Tibial nerve (tissue), 4 donors: ENCODE measurements at regions not wholly inside any gene's neighbourhood (a gene's known extent, or its start where the extent isn't known, plus 50 kb on each side); places are given as distances from the start of the nearest gene placed in this dataset.

Experiments
- DNase-seq, 2 donors: peaks; one replicate each; pipeline ENCODE4 v3.0.0-alpha.2; 2019; ENCODE audit warnings: low spot score in 2 of 2
- H3K27ac ChIP-seq, 4 donors: fragments of 200-600 bp; sonication (generic) in 3 of 4; one replicate each; pipeline ENCODE4 v1.5.1; 2017 to 2019; ENCODE audit warnings: mild to moderate bottlenecking in 1 of 4
- H3K27me3 ChIP-seq, 2 donors: fragments of 200-600 bp; sonication (generic) in 1 of 2; one replicate each; pipeline versions ENCODE4 v1.5.1 to v1.6.0; 2017 to 2019
- H3K36me3 ChIP-seq, 3 donors: fragments of 200-600 bp; sonication (generic); one replicate each; pipeline ENCODE4 v1.5.1; 2018 to 2019
- H3K4me1 ChIP-seq, 4 donors: fragments of 200-600 bp; sonication (generic) in 3 of 4; one replicate each; pipeline ENCODE4 v1.5.1; 2017 to 2019
- H3K4me3 ChIP-seq, 4 donors: fragments of 200-600 bp; sonication (generic) in 3 of 4; one replicate each; pipeline ENCODE4 v1.5.1; 2017 to 2019; ENCODE audit warnings: mild to moderate bottlenecking in 1 of 4, moderate library complexity in 1 of 4
- H3K9me3 ChIP-seq, 4 donors: fragments of 200-600 bp; sonication (generic) in 3 of 4; one replicate each; pipeline ENCODE4 v1.5.1; 2017 to 2019
- EP300 ChIP-seq, 2 donors: sonication (generic); formaldehyde crosslinking; IDR thresholded peaks; one replicate each; pipeline ENCODE4 v1.6.1; 2017; ENCODE audit warnings: antibody characterized with exemption in 2 of 2, mild to moderate bottlenecking in 1 of 2
- POLR2A ChIP-seq, 2 donors: fragments of 450-650 bp; IDR thresholded peaks; one replicate each; pipeline ENCODE4 v1.6.1; 2017; ENCODE audit warnings: antibody characterized with exemption in 2 of 2, mild to moderate bottlenecking in 2 of 2, moderate library complexity in 2 of 2
- WGBS, 2 donors: methylation state at CpG; one replicate each; pipeline ENCODE4 v1.1.5; 2018; 5-methylcytosine and 5-hydroxymethylcytosine counted together
- TF ChIP-seq, protein P1 (sequence below), 5 experiments: fragments of 200-600 bp in 3 of 5; fragments of 450-650 bp in 2 of 5; sonication (generic) in 3 of 5; IDR thresholded peaks; one replicate each; pipeline ENCODE4 v1.5.1; 2016 to 2019; ENCODE audit warnings: antibody characterized with exemption in 5 of 5, mild to moderate bottlenecking in 3 of 5, moderate library complexity in 2 of 5

DNA sequence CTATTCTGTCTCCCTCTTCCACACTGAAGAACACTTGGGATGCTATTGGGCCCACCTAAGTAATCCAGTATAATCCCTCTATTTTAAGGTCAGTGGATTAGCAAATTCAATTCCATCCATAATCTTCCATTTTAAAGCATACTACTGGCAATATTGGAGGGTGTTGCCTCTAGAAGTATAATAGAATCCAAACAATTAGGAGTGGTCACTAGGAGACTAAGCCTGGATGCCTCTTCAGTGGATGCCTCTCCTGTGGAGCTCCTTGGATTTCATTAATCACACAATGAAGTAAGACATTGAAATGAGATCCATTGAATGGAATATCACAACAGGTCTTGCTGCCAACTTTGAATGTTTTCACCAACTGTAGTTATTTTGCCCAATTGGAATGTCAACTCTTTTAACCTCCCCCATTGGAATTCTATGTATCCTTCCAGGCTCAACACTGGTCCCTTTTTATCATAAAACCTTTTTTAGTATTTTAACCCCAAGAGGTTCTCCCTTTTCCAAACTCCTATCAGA, 311.6 kb downstream of the PLK2 start:
- no peak for DNase-seq
- no peak overlapping the region for H3K4me3 ChIP-seq
- no peaks in the 10 kb centered on the region for H3K4me1 ChIP-seq
- no peak for TF ChIP-seq EP300 (IDR thresholded peaks at IDR 0.05)
- TF ChIP-seq, protein P1, sequence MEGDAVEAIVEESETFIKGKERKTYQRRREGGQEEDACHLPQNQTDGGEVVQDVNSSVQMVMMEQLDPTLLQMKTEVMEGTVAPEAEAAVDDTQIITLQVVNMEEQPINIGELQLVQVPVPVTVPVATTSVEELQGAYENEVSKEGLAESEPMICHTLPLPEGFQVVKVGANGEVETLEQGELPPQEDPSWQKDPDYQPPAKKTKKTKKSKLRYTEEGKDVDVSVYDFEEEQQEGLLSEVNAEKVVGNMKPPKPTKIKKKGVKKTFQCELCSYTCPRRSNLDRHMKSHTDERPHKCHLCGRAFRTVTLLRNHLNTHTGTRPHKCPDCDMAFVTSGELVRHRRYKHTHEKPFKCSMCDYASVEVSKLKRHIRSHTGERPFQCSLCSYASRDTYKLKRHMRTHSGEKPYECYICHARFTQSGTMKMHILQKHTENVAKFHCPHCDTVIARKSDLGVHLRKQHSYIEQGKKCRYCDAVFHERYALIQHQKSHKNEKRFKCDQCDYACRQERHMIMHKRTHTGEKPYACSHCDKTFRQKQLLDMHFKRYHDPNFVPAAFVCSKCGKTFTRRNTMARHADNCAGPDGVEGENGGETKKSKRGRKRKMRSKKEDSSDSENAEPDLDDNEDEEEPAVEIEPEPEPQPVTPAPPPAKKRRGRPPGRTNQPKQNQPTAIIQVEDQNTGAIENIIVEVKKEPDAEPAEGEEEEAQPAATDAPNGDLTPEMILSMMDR (IDR thresholded peaks at IDR 0.05) = no peak
- TF ChIP-seq POLR2A (IDR thresholded peaks at IDR 0.05) = no peak
- H3K27ac ChIP-seq = no peak overlapping the region
- no peaks in the 10 kb centered on the region for H3K36me3 ChIP-seq
- H3K9me3 ChIP-seq = no peaks in the 10 kb centered on the region
- no peaks in the 10 kb centered on the region for H3K27me3 ChIP-seq

DNA sequence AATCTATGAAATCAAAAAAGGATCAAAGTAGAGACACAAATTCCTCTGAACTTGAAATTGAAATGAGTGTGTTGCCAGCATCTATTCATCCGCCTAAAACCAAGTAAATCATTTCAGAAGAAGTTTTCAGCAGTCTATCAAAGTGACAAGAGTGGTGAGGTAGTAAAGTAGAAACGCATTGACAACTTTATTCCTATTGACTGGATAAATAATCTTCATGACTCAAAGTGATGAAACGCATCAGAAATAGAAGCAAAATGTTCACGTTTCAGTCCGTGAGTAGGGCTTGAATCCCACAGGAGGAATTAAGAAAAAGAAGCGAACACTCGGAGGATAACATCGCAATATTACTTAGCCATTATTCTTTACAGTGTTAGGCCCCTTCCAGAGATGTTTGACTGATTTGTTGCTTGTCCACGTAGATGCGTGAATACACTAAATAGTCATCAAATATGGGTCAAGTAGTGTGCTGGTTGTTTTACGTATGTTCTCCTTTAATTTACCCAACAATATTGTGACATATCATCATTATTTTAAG, 314.4 kb downstream of the PLK2 start:
- 93% methylated on average over 11 of the region's 11 CpGs for WGBS, 2 donors
- Histone ChIP-seq H3K4me1 (no peaks in the 10 kb centered on the region), H3K4me3 (no peak overlapping the region), H3K9me3 (no peaks in the 10 kb centered on the region), H3K27me3 (no peaks in the 10 kb centered on the region), H3K36me3 (no peaks in the 10 kb centered on the region), H3K27ac (no peak overlapping the region)
- no peak for DNase-seq
- TF ChIP-seq, protein P1 (IDR thresholded peaks at IDR 0.05) = no peak
- no peak for TF ChIP-seq EP300 (IDR thresholded peaks at IDR 0.05)
- TF ChIP-seq POLR2A (IDR thresholded peaks at IDR 0.05) = no peak

DNA sequence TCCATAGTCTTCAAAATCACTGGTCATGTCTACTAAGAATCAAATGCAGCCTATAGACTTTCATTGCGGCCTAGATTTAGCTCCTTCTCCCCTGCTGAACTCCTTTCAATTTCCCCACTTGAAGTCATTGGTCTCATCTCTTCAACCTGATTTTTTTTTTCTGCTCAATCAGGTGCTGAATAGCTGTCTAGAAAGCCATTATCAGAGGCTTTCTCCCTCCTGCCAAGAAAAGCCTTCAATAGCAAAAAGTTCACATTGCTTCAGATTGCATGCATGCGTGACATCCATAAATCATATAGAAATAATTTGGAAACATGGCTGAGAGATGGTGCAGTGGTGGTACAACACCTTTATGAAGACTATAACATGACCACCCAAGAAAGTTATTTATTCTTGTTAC, 316.2 kb downstream of the PLK2 start:
- H3K4me3 ChIP-seq = no peak overlapping the region
- no peak for TF ChIP-seq POLR2A (IDR thresholded peaks at IDR 0.05)
- TF ChIP-seq EP300 (IDR thresholded peaks at IDR 0.05) = no peak
- TF ChIP-seq, protein P1 (IDR thresholded peaks at IDR 0.05) = no peak
- WGBS, 2 donors = 94 to 97% methylated on average over 2 of the region's 2 CpGs
- H3K9me3 ChIP-seq = no peaks in the 10 kb centered on the region
- no peaks in the 10 kb centered on the region for H3K27me3 ChIP-seq
- no peak for DNase-seq
- no peak overlapping the region for H3K27ac ChIP-seq
- no peaks in the 10 kb centered on the region for H3K36me3 ChIP-seq
- H3K4me1 ChIP-seq = no peaks in the 10 kb centered on the region

DNA sequence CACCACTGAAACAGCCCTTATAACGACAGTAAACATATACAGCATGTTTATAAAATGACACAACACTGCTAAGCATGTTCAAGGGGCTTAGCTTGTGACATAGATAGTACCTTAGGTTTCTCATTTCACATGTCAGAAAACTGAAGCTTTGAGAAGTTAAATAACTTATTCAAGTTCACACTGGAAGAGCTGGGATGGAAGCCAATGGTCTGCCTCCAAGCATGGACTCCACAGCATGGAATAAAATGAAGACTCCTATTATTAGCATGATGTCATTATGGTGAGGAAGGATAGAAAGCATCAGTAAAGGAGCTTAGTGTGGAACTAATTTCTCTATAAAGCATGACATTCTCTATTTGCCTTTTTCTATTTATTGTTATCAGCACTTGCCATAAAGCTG, 316.7 kb downstream of the PLK2 start:
- TF ChIP-seq, protein P1 (IDR thresholded peaks at IDR 0.05) = no peak
- TF ChIP-seq EP300 (IDR thresholded peaks at IDR 0.05) = no peak
- no peak for TF ChIP-seq POLR2A (IDR thresholded peaks at IDR 0.05)
- Histone ChIP-seq H3K27me3 (no peaks in the 10 kb centered on the region), H3K9me3 (no peaks in the 10 kb centered on the region)

DNA sequence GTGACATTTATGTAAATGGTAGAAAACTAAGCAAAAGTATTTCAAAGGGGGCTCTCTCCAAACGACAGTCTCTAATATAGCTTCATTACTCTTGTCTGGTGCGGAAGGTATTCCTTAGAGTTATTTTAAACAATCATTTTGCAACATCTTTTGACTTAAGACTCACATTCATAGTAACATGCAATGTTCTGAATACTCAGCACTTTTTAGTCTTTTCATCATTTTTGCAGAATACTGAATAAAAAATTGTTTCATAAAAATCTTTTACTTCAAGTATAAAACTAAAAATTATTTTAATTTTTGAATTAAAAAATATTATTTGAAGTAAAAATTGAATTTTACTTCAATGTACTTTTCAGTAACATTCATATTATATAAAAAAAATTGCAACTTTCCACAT, 321.1 kb downstream of the PLK2 start:
- no peak for DNase-seq
- H3K27ac ChIP-seq = no peak overlapping the region
- peaks cover 0 to 5% (median 0%) of the 10 kb centered on the region in 4 donors for H3K4me1 ChIP-seq
- TF ChIP-seq POLR2A (IDR thresholded peaks at IDR 0.05) (no peak), EP300 (IDR thresholded peaks at IDR 0.05) (no peak)
- TF ChIP-seq, protein P1 (IDR thresholded peaks at IDR 0.05) = no peak
- no peaks in the 10 kb centered on the region for H3K36me3 ChIP-seq
- H3K4me3 ChIP-seq = no peak overlapping the region
- H3K9me3 ChIP-seq = no peaks in the 10 kb centered on the region
- H3K27me3 ChIP-seq = no peaks in the 10 kb centered on the region
- WGBS, 2 donors = 92 to 94% methylated on average over 2 of the region's 2 CpGs

More for the DNA sequence above, 316.7 kb downstream of the PLK2 start:
- Histone ChIP-seq H3K27ac (no peak overlapping the region), H3K36me3 (no peaks in the 10 kb centered on the region), H3K4me1 (no peaks in the 10 kb centered on the region), H3K4me3 (no peak overlapping the region)
- WGBS, 2 donors = 84 to 94% methylated on average over 1 of the region's 1 CpG
- no peak for DNase-seq
